ENCODE measurements at regions not wholly inside any gene's neighbourhood (a gene's known extent, or its start where the extent isn't known, plus 50 kb on each side); places are given as distances from the start of the nearest gene placed in this dataset.

DNA sequence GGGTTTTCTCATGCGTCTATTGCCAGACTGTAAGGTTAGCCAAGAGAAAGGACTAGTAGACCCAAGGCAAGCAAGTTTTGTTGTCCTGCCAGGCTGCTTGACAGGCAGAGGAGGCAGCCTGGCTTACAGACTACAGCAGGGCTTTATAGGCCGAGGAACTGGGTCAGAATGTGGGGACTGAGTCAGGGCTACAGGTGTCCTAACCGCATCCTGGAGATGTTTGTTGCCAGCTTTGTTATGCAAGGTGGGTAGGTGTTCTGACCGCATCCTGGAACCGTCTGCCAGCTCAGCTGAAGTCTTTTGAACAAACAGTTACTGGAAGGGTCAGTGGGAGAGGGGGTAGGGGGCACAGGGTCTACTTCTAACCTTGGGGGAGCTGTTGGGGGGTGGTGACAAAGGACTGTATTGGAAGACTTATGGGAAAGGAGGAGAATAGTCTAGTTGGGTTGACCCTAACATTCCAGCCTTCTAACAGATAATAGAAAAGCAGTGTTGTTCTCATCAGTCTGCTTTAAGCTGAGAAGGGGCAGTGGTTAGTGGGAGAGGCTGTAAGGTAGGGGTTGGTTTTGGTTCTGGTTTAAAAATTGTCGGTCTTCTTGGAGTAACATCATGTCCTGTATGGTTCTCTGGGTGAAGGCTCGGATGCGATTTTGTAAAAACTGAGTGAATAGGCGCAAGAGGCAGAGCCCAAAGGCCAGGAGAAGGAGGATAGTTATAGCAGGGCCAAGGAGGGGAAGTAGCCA is 913.8 kb upstream of the SLITRK5 start:
- no peaks in the 10 kb centered on the region for H4K20me1 ChIP-seq (ENCODE audit: insufficient read depth, low read length)
- no peak overlapping the region for H3K4me3 ChIP-seq (ENCODE audit: low read length)
- no peaks in the 10 kb centered on the region for H3K9me3 ChIP-seq (replicated peaks; ENCODE audit: insufficient read depth, low read length)
- H3K36me3 ChIP-seq (replicated peaks; ENCODE audit: insufficient read depth, low read length): no peaks in the 10 kb centered on the region
- no peaks in the 10 kb centered on the region for H3K9me2 ChIP-seq (replicated peaks; ENCODE audit: insufficient read depth, low read length)
- H3K4me1 ChIP-seq (ENCODE audit: low read length): no peaks in the 10 kb centered on the region
- TF ChIP-seq, protein P1, sequence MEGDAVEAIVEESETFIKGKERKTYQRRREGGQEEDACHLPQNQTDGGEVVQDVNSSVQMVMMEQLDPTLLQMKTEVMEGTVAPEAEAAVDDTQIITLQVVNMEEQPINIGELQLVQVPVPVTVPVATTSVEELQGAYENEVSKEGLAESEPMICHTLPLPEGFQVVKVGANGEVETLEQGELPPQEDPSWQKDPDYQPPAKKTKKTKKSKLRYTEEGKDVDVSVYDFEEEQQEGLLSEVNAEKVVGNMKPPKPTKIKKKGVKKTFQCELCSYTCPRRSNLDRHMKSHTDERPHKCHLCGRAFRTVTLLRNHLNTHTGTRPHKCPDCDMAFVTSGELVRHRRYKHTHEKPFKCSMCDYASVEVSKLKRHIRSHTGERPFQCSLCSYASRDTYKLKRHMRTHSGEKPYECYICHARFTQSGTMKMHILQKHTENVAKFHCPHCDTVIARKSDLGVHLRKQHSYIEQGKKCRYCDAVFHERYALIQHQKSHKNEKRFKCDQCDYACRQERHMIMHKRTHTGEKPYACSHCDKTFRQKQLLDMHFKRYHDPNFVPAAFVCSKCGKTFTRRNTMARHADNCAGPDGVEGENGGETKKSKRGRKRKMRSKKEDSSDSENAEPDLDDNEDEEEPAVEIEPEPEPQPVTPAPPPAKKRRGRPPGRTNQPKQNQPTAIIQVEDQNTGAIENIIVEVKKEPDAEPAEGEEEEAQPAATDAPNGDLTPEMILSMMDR (IDR thresholded peaks at IDR 0.05; ENCODE audit: low read length): no peak
- TF ChIP-seq EZH2phosphoT487 (IDR thresholded peaks at IDR 0.05; ENCODE audit: low read length): no peak
- no peak for TF ChIP-seq EZH2 (optimal IDR thresholded peaks at IDR 0.05; ENCODE audit: low read depth, low read length)
- H3F3A ChIP-seq (ENCODE audit: insufficient read depth, low read length): no peaks in the 10 kb centered on the region
- no peaks in the 10 kb centered on the region for H3K79me2 ChIP-seq (ENCODE audit: low read length)
- H3K9ac ChIP-seq (ENCODE audit: low read length): no peak overlapping the region
- no peak overlapping the region for H2AFZ ChIP-seq (ENCODE audit: low read length)
- H3K27me3 ChIP-seq (replicated peaks; ENCODE audit: insufficient read depth, low read length): no peaks in the 10 kb centered on the region
- peak overlapping the region; percentile 29; the same call in 1 of the 2 replicates for H3K27ac ChIP-seq (ENCODE audit: low read length)
- no peak overlapping the region for H3K4me2 ChIP-seq (ENCODE audit: low read depth, low read length)
- DNase-seq: peak; percentile 47

DNA sequence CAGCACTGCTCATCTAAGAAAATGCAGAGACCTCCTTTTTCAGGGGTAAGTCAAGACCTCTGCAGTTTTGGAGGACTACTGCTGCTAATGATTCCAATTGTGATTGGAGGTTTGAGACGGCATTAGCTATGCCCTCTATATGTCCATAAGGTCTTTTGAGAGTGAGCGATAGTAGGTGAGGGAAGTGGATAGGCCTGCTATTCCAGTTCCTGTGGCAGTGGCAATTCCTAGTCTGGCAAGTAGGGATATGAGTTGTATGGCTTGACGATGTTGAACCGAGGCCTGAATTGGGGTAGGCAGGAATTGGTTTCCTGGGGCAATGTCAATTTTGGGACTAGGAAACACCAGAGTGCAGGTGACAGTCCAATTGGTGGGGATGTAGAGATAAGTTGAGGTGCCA is 913.1 kb upstream of the SLITRK5 start:
- Histone ChIP-seq H3K9ac (ENCODE audit: low read length) (no peak overlapping the region), H3K4me2 (ENCODE audit: low read depth, low read length) (no peak overlapping the region), H3K9me3 (replicated peaks; ENCODE audit: insufficient read depth, low read length) (no peaks in the 10 kb centered on the region), H3K9me2 (replicated peaks; ENCODE audit: insufficient read depth, low read length) (no peaks in the 10 kb centered on the region), H3K27ac (ENCODE audit: low read length) (no peak overlapping the region; the same call in 1 of the 2 replicates), H3F3A (ENCODE audit: insufficient read depth, low read length) (no peaks in the 10 kb centered on the region), H3K4me1 (ENCODE audit: low read length) (no peaks in the 10 kb centered on the region), H3K79me2 (ENCODE audit: low read length) (no peaks in the 10 kb centered on the region), H4K20me1 (ENCODE audit: insufficient read depth, low read length) (no peaks in the 10 kb centered on the region), H3K36me3 (replicated peaks; ENCODE audit: insufficient read depth, low read length) (no peaks in the 10 kb centered on the region), H3K4me3 (ENCODE audit: low read length) (no peak overlapping the region), H2AFZ (ENCODE audit: low read length) (no peak overlapping the region), H3K27me3 (replicated peaks; ENCODE audit: insufficient read depth, low read length) (no peaks in the 10 kb centered on the region)
- TF ChIP-seq, protein P1 (IDR thresholded peaks at IDR 0.05; ENCODE audit: low read length): no peak
- TF ChIP-seq EZH2phosphoT487 (IDR thresholded peaks at IDR 0.05; ENCODE audit: low read length) (no peak), EZH2 (optimal IDR thresholded peaks at IDR 0.05; ENCODE audit: low read depth, low read length) (no peak)
- no peak for DNase-seq

DNA sequence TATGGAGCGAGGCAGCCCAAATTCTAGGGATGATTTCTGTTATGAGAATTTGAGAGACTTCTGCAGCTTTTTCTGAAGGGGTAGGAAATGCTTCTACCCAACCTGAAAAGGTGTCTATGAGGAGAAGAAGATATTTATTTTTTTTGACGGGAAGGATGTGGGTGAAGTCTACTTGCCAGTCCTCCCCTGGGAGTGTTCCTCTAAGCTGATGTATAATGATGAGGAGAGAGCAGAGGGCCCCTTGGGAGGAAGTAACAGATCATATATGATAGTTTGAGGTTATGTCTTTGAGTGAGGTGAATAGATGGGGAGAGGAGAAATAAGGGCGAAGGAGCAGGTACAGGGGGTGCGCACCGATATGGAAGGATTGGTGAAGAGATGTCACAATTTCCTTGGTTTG is 910.6 kb upstream of the SLITRK5 start:
- Histone ChIP-seq H3K9me2 (replicated peaks; ENCODE audit: insufficient read depth, low read length) (no peaks in the 10 kb centered on the region), H3K9me3 (replicated peaks; ENCODE audit: insufficient read depth, low read length) (no peaks in the 10 kb centered on the region), H2AFZ (ENCODE audit: low read length) (no peak overlapping the region), H3K79me2 (ENCODE audit: low read length) (no peaks in the 10 kb centered on the region), H4K20me1 (ENCODE audit: insufficient read depth, low read length) (no peaks in the 10 kb centered on the region), H3K4me2 (ENCODE audit: low read depth, low read length) (no peak overlapping the region), H3K4me1 (ENCODE audit: low read length) (no peaks in the 10 kb centered on the region), H3K4me3 (ENCODE audit: low read length) (no peak overlapping the region), H3K9ac (ENCODE audit: low read length) (no peak overlapping the region), H3F3A (ENCODE audit: insufficient read depth, low read length) (no peaks in the 10 kb centered on the region), H3K27ac (ENCODE audit: low read length) (no peak overlapping the region), H3K36me3 (replicated peaks; ENCODE audit: insufficient read depth, low read length) (no peaks in the 10 kb centered on the region), H3K27me3 (replicated peaks; ENCODE audit: insufficient read depth, low read length) (no peaks in the 10 kb centered on the region)
- DNase-seq: no peak
- TF ChIP-seq EZH2 (optimal IDR thresholded peaks at IDR 0.05; ENCODE audit: low read depth, low read length) (no peak), EZH2phosphoT487 (IDR thresholded peaks at IDR 0.05; ENCODE audit: low read length) (no peak)
- TF ChIP-seq, protein P1 (IDR thresholded peaks at IDR 0.05; ENCODE audit: low read length): no peak

Data from MM.1S (cell line).